GM18907 (cell line): ENCODE measurements at regions not wholly inside any gene's neighbourhood (a gene's known extent, or its start where the extent isn't known, plus 50 kb on each side); places are given as distances from the start of the nearest gene placed in this dataset.

Source experiments
- ATAC-seq: cut with Tn5 transposase; IDR thresholded peaks from one replicate; pipeline ENCODE4 v1.9.1; 2021; ENCODE audit warnings: mild to moderate bottlenecking, moderate library complexity; ENCODE audit not compliant: unreplicated experiment

GRCh38 chr6:29884261-29884660, 56.6 kb downstream of the HLA-G start:
- ATAC-seq, result no peak

GRCh38 chr6:29886701-29887100, 55.6 kb upstream of the HLA-A start:
- no peak for ATAC-seq

GRCh38 chr6:29887330-29887818, 55.0 kb upstream of the HLA-A start:
- ATAC-seq, result peak; percentile 30

- ATAC-seq, result peak; percentile 84
Measured at GRCh38 chr6:29887819-29888776, 54.2 kb upstream of the HLA-A start.
